Ovary (tissue), 7 donors: ENCODE measurements at regions not wholly inside any gene's neighbourhood (a gene's known extent, or its start where the extent isn't known, plus 50 kb on each side); places are given as distances from the start of the nearest gene placed in this dataset.

Experiments used
- DNase-seq, 5 donors: peaks; one replicate each; pipeline ENCODE4 v3.0.0-alpha.2; 2019 to 2020
- H3K27ac ChIP-seq, 2 donors: fragments of 200-600 bp; one replicate each; pipeline versions ENCODE4 v1.5.1 to v1.8.0; 2019 to 2022
- H3K27me3 ChIP-seq: fragments of 200-600 bp; one replicate; pipeline ENCODE4 v1.8.0; 2022
- H3K36me3 ChIP-seq: fragments of 200-600 bp; sonication (generic); one replicate; pipeline ENCODE4 v1.5.1; 2019
- H3K4me1 ChIP-seq: one replicate; pipeline ENCODE4 v1.8.1; 2013; ENCODE audit warnings: mild to moderate bottlenecking, moderate library complexity; ENCODE audit not compliant: insufficient read depth
- H3K4me3 ChIP-seq: fragments of 200-600 bp; sonication (generic); one replicate; pipeline ENCODE4 v1.5.1; 2017
- H3K9me3 ChIP-seq, 2 donors: fragments of 200-600 bp in 1 of 2; sonication (generic) in 1 of 2; one replicate each; pipeline versions ENCODE4 v1.5.1 to v1.8.1; 2013 to 2019; ENCODE audit warnings: mild to moderate bottlenecking in 1 of 2, moderate library complexity in 1 of 2
- EP300 ChIP-seq: sonication (generic); formaldehyde crosslinking; IDR thresholded peaks from one replicate; pipeline ENCODE4 v1.6.1; 2017; ENCODE audit warnings: antibody characterized with exemption
- POLR2A ChIP-seq: fragments of 450-650 bp; IDR thresholded peaks from one replicate; pipeline ENCODE4 v1.6.1; 2017; ENCODE audit warnings: antibody characterized with exemption, mild to moderate bottlenecking, moderate library complexity
- WGBS, 3 donors: extraction: QIAGEN DNeasy Blood & Tissue Kit in 1 of 3; methylation state at CpG; one replicate each; pipeline versions ENCODE4 v1.1.5 to v1.1.7; 2013 to 2017; 5-methylcytosine and 5-hydroxymethylcytosine counted together
- intact Hi-C, 4 donors: fragments of 100-400 bp; cut with DNase I; formaldehyde crosslinking; loops; one replicate each; pipeline versions ENCODE4 v1.11.0 to v1.15.1; 2022 to 2023
- TF ChIP-seq, protein P1 (sequence below), 3 donors: fragments of 450-650 bp in 2 of 3; fragments of 200-600 bp in 1 of 3; IDR thresholded peaks; one replicate each; pipeline versions ENCODE4 v1.5.1 to v1.8.0; 2016 to 2022; ENCODE audit warnings: antibody characterized with exemption in 3 of 3, mild to moderate bottlenecking in 1 of 3
- donor health status: DM: no; HTN: no; CAD: no; lungs with moderate emphysema.
- donor health status: DM: no; HTN: no; CAD: no.
- donor health status: Bipolar disorder and iron deficiency.
- donor health status: DM: no; HTN: no; CAD: no.
- donor health status: DM: yes; HTN: yes; CAD: no.

GRCh38 chr18:70758780-70759179 is 469.9 kb downstream of the SOCS6 start:
- no peak for DNase-seq
- WGBS, 3 donors: 90 to 92% (median 90%) methylated on average over 6 of the region's 6 CpGs
- no peaks in the 10 kb centered on the region for H3K36me3 ChIP-seq
- intact Hi-C loops: no loop called here
- H3K27me3 ChIP-seq: no peaks in the 10 kb centered on the region
- no peaks in the 10 kb centered on the region for H3K9me3 ChIP-seq
- no peak overlapping the region for H3K27ac ChIP-seq
- no peaks in the 10 kb centered on the region for H3K4me1 ChIP-seq
- H3K4me3 ChIP-seq: no peak overlapping the region
- TF ChIP-seq, protein P1, sequence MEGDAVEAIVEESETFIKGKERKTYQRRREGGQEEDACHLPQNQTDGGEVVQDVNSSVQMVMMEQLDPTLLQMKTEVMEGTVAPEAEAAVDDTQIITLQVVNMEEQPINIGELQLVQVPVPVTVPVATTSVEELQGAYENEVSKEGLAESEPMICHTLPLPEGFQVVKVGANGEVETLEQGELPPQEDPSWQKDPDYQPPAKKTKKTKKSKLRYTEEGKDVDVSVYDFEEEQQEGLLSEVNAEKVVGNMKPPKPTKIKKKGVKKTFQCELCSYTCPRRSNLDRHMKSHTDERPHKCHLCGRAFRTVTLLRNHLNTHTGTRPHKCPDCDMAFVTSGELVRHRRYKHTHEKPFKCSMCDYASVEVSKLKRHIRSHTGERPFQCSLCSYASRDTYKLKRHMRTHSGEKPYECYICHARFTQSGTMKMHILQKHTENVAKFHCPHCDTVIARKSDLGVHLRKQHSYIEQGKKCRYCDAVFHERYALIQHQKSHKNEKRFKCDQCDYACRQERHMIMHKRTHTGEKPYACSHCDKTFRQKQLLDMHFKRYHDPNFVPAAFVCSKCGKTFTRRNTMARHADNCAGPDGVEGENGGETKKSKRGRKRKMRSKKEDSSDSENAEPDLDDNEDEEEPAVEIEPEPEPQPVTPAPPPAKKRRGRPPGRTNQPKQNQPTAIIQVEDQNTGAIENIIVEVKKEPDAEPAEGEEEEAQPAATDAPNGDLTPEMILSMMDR (IDR thresholded peaks at IDR 0.05): no peak
- TF ChIP-seq POLR2A (no peak), EP300 (no peak)

- intact Hi-C loops: no loop called here
These were observed 465.6 kb downstream of the SOCS6 start for GRCh38 chr18:70754486-70754885.

DNA sequence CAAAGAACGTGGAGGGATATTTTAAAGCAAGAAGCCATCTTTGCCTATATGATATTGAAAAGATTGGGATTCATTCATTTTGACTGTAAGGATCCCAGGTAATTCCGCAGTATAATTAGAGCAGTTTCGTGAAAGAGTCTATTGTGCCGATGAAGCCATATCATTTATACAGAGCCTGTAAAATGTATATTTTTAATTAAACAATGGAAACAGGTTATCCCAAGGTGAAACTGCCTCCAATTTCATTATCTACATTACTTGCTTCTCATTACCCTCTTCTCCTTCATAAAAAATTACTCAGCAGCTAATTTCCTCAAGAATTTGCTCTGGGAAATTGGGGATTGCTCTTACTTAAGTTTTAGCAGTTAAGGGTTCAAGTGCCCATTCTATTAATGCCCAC is 444.1 kb downstream of the SOCS6 start:
- Histone ChIP-seq H3K27ac (no peak overlapping the region), H3K4me3 (no peak overlapping the region), H3K9me3 (no peaks in the 10 kb centered on the region), H3K36me3 (no peaks in the 10 kb centered on the region), H3K4me1 (no peaks in the 10 kb centered on the region), H3K27me3 (no peaks in the 10 kb centered on the region)
- no peak for TF ChIP-seq EP300
- no peak for TF ChIP-seq POLR2A
- TF ChIP-seq, protein P1 (IDR thresholded peaks at IDR 0.05): no peak
- DNase-seq: no peak
- intact Hi-C loops: no loop called here
- WGBS, 3 donors: 77 to 88% (median 80%) methylated on average over 4 of the region's 4 CpGs

More at GRCh38 chr18:70754486-70754885, 465.6 kb downstream of the SOCS6 start:
- TF ChIP-seq, protein P1 (IDR thresholded peaks at IDR 0.05): no peak
- TF ChIP-seq EP300 (no peak), POLR2A (no peak)
- DNase-seq: no peak
- H3K4me3 ChIP-seq: no peak overlapping the region
- H3K27ac ChIP-seq: no peak overlapping the region
- WGBS, 3 donors: 36 to 57% (median 46%) methylated on average over 1 of the region's 1 CpG
- no peaks in the 10 kb centered on the region for H3K27me3 ChIP-seq
- H3K36me3 ChIP-seq: no peaks in the 10 kb centered on the region
- no peaks in the 10 kb centered on the region for H3K4me1 ChIP-seq
- no peaks in the 10 kb centered on the region for H3K9me3 ChIP-seq

DNA sequence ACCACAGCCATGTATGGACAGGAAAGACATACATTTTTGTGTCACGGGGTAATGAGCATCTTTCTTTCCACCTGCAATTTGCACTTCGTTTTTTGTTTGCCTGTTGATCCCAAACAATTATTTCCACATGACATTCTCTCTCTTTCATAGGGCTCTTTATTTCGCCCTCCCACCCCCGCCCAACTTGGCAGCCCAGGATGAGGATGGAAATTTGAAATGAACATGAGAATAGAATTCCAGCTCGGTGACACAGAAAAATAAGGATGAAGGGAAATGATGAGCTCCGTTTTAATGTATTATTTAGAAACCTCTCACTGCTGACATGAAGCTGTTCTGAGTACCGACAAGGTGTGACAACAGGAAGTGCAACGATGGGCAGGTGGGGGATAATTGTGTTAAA is 443.3 kb downstream of the SOCS6 start:
- Histone ChIP-seq H3K27ac (no peak overlapping the region), H3K9me3 (no peaks in the 10 kb centered on the region), H3K4me1 (no peaks in the 10 kb centered on the region), H3K27me3 (no peaks in the 10 kb centered on the region), H3K36me3 (no peaks in the 10 kb centered on the region), H3K4me3 (no peak overlapping the region)
- 70 to 78% (median 74%) methylated on average over 8 of the region's 8 CpGs for WGBS, 3 donors
- intact Hi-C loops: no loop called here
- no peak for DNase-seq
- TF ChIP-seq, protein P1 (IDR thresholded peaks at IDR 0.05): no peak
- TF ChIP-seq EP300 (no peak), POLR2A (no peak)

DNA sequence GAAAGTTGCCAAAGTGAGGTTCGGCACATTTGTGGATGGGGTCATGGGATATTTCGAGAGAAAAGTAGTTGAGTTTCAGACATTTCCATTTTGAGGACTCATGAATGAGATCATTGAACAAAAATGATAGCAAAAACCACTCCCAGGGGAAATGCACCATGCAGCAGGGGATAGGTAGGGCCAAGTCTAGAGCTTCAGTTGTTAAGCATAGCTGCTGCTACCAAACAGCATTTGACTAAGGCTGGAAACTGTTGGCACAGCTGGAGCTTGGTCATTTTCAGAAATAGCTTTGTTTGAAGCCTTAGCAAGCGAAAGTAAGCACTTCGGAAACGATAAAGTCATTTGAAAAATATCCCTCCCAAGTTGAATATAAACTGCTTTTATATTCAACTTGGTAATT is 431.8 kb downstream of the SOCS6 start:
- no peak for DNase-seq
- H3K36me3 ChIP-seq: no peaks in the 10 kb centered on the region
- H3K27ac ChIP-seq: no peak overlapping the region
- no peak overlapping the region for H3K4me3 ChIP-seq
- H3K9me3 ChIP-seq: no peaks in the 10 kb centered on the region
- 74 to 88% (median 85%) methylated on average over 5 of the region's 5 CpGs for WGBS, 3 donors
- H3K27me3 ChIP-seq: no peaks in the 10 kb centered on the region
- no peak for TF ChIP-seq POLR2A
- TF ChIP-seq, protein P1 (IDR thresholded peaks at IDR 0.05): no peak
- TF ChIP-seq EP300: no peak
- H3K4me1 ChIP-seq: no peaks in the 10 kb centered on the region
- intact Hi-C loops: no loop called here
